ENCODE measurements at regions not wholly inside any gene's neighbourhood (a gene's known extent, or its start where the extent isn't known, plus 50 kb on each side); places are given as distances from the start of the nearest gene placed in this dataset.

GRCh38 chr2:437180-437579 is 149.3 kb upstream of the ALKAL2 start (continued):
- TF ChIP-seq TCF12 (IDR thresholded peaks at IDR 0.05; ENCODE audit: low read depth, low read length) (no peak), WRNIP1 (IDR thresholded peaks at IDR 0.05; ENCODE audit: borderline replicate concordance, low read depth, low read length) (no peak), CREB1 (IDR thresholded peaks at IDR 0.05; ENCODE audit: low read depth) (no peak)

DNA sequence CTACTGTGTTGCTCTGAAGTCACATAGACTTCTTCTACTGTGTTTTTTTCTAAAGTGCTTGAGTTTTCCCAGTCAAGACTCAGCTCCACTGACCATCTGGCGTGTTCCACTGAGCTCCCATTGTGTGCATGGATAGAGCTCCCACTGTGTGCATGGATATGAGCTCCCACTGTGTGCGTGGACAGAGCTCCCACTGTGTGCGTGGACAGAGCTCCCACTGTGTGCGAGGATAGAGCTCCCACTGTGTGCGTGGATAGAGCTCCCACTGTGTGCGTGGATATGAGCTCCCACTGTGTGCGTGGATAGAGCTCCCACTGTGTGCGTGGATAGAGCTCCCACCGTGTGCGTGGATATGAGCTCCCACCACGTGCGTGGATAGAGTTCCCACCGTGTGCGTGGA is 148.3 kb upstream of the ALKAL2 start:
- ChIA-PET CTCF (no interaction called here), POLR2A (no interaction called here), RAD21 (ENCODE audit: unreplicated experiment) (no interaction called here), SMC1A (ENCODE audit: uncharacterized antibody, unreplicated experiment) (no interaction called here)
- Histone ChIP-seq H3K27ac (ENCODE audit: control insufficient read depth, insufficient read depth) (no peak overlapping the region), H3K4me3 (no peak overlapping the region), H3K4me2 (ENCODE audit: control insufficient read depth, insufficient read depth) (no peak overlapping the region), H3K79me2 (ENCODE audit: control insufficient read depth, insufficient read depth, low read length) (no peaks in the 10 kb centered on the region), H3K36me3 (ENCODE audit: control insufficient read depth in 2 of 2, insufficient read depth in 2 of 2, low read length in 1 of 2) (no peaks in the 10 kb centered on the region), H3K4me1 (ENCODE audit: control insufficient read depth, insufficient read depth, low read length) (no peaks in the 10 kb centered on the region), H3K9ac (ENCODE audit: control insufficient read depth, insufficient read depth, low read length) (no peak overlapping the region), H3K27me3 (replicated peaks in 1 of 2; ENCODE audit: control insufficient read depth in 2 of 2, insufficient read depth in 2 of 2, low read length in 1 of 2) (no peaks in the 10 kb centered on the region; a peak in 2 of 4 replicates), H3K9me3 (replicated peaks; ENCODE audit: control insufficient read depth, insufficient read depth, low read length) (no peaks in the 10 kb centered on the region; the same call in 2 of the 3 replicates), H4K20me1 (ENCODE audit: control insufficient read depth, insufficient read depth) (no peaks in the 10 kb centered on the region), H2AFZ (ENCODE audit: control insufficient read depth, low read depth, low read length) (no peak overlapping the region)
- no peak for TF ChIP-seq USF2 (IDR thresholded peaks at IDR 0.05; ENCODE audit: borderline replicate concordance, low read depth, low read length)
- FAIRE-seq (no peak), ATAC-seq (no peak), DNase-seq (ENCODE audit: low read depth, low spot score) (no peak)
- BruUV-seq (replicated peaks) = no TSS peak
- intact Hi-C loops (cut with micrococcal nuclease; ENCODE audit: unreplicated experiment) (no loop called here), in situ Hi-C loops (cut with MboI) (no loop called here)
- 90% methylated on average over 13 of the region's 14 CpGs for WGBS (ENCODE audit: insufficient coverage, insufficient replicate concordance, low lambda C conversion rate, missing lambda C conversion rate)

DNA sequence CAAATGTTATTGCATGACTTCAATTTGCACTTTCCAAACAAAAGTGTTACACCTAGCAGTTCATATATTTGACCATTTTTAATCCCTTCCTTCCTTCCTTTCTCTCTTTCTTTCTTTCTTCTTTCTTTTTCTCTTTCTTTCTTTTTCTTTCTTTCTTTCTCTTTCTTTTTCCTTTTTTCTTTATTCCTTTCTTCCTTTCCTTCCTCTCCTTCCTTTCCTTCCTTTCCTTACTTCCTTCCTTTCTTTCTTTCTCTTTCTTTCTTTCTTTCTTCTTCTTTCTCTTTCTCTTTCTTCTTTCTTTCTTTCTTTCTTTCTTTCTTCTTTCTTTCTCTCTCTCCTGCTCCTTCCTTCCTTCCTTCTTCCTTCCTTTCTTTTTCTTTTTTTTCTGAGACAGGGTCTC is 146.7 kb upstream of the ALKAL2 start:
- ATAC-seq (no peak), DNase-seq (ENCODE audit: low read depth, low spot score) (no peak), FAIRE-seq (no peak)
- Histone ChIP-seq H3K4me2 (ENCODE audit: control insufficient read depth, insufficient read depth) (no peak overlapping the region), H3K9me3 (replicated peaks; ENCODE audit: control insufficient read depth, insufficient read depth, low read length) (no peaks in the 10 kb centered on the region; the same call in 2 of the 3 replicates), H4K20me1 (ENCODE audit: control insufficient read depth, insufficient read depth) (no peaks in the 10 kb centered on the region), H3K36me3 (ENCODE audit: control insufficient read depth in 2 of 2, insufficient read depth in 2 of 2, low read length in 1 of 2) (no peaks in the 10 kb centered on the region), H3K9ac (ENCODE audit: control insufficient read depth, insufficient read depth, low read length) (no peak overlapping the region), H3K4me3 (no peak overlapping the region), H2AFZ (ENCODE audit: control insufficient read depth, low read depth, low read length) (no peak overlapping the region), H3K79me2 (ENCODE audit: control insufficient read depth, insufficient read depth, low read length) (no peaks in the 10 kb centered on the region), H3K4me1 (ENCODE audit: control insufficient read depth, insufficient read depth, low read length) (no peaks in the 10 kb centered on the region), H3K27ac (ENCODE audit: control insufficient read depth, insufficient read depth) (no peak overlapping the region), H3K27me3 (replicated peaks in 1 of 2; ENCODE audit: control insufficient read depth in 2 of 2, insufficient read depth in 2 of 2, low read length in 1 of 2) (no peaks in the 10 kb centered on the region; a peak in 2 of 4 replicates)
- BruUV-seq (replicated peaks) = no TSS peak
- in situ Hi-C loops (cut with MboI) (no loop called here), intact Hi-C loops (cut with micrococcal nuclease; ENCODE audit: unreplicated experiment) (no loop called here)
- CTCF ChIA-PET = no interaction called here
- POLR2A ChIA-PET = no interaction called here
- SMC1A ChIA-PET (ENCODE audit: uncharacterized antibody, unreplicated experiment) = interaction anchor here (0.6 kb wide), 1 partner anchor 108 kb away, joined by 4 read pairs; no protein-coding TSS in a partner anchor
- RAD21 ChIA-PET (ENCODE audit: unreplicated experiment) = no interaction called here
- TF ChIP-seq CBX5 (IDR thresholded peaks at IDR 0.05; ENCODE audit: low read depth) = no peak
- TF ChIP-seq RAD21 (IDR thresholded peaks at IDR 0.05; ENCODE audit: insufficient read depth, low read depth, low read length) = no peak
- TF ChIP-seq IKZF1 (conservative IDR thresholded peaks at IDR 0.05) = no peak
- TF ChIP-seq EP300 (IDR thresholded peaks at IDR 0.05; ENCODE audit: borderline replicate concordance in 1 of 2, control insufficient read depth in 1 of 2, low read depth in 2 of 2, low read length in 2 of 2) = no peak
- TF ChIP-seq CTCF (IDR thresholded peaks at IDR 0.05 in 2 of 3, conservative IDR thresholded peaks at IDR 0.05 in 1 of 3; ENCODE audit: control insufficient read depth in 2 of 3, extremely low read depth in 1 of 3, insufficient read depth in 1 of 3, low read depth in 3 of 3, low read length in 3 of 3) = no peak
- no peak for TF ChIP-seq ZBTB33 (IDR thresholded peaks at IDR 0.05)

All from GM12878 (cell line).